ENCODE measurements at regions not wholly inside any gene's neighbourhood (a gene's known extent, or its start where the extent isn't known, plus 50 kb on each side); places are given as distances from the start of the nearest gene placed in this dataset.

GRCh38 chr1:47672622-47673021 lies 234.8 kb downstream of the FOXD2 start:
- no peak for DNase-seq

DNA sequence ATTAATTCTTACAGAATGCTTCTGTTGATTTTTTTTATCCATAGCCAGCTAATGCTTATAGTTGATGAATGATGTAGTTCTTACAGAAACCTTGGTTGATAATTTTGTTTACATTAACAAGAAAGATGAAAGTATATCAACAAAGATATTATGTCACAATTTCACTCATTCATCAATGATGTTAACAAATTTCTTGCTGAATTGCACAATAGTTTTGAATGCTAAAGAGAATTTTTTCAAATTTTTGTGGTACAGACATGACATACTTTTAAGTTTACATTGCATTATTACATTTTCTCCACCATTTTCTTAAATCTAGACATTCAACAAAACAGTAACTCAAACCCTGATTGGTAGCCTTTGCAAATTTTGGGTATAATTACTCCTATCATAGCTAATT lies 236.3 kb downstream of the FOXD2 start:
- no peak for DNase-seq

- no peak for DNase-seq
These were observed 237.3 kb downstream of the FOXD2 start for GRCh38 chr1:47675047-47675675.

- no peak for DNase-seq
These were observed 237.9 kb downstream of the FOXD2 start for GRCh38 chr1:47675721-47676120.

GRCh38 chr1:47676311-47677054 lies 238.6 kb downstream of the FOXD2 start:
- no peak for DNase-seq

GRCh38 chr1:47677241-47677940 lies 239.5 kb downstream of the FOXD2 start:
- DNase-seq, result no peak

- no peak for DNase-seq
These were observed 240.7 kb downstream of the FOXD2 start for GRCh38 chr1:47678464-47678980.

- DNase-seq, result peak; percentile 6
These were observed 241.5 kb downstream of the FOXD2 start for GRCh38 chr1:47679301-47679791.

GRCh38 chr1:47679826-47680225 lies 242.0 kb downstream of the FOXD2 start:
- no peak for DNase-seq

DNA sequence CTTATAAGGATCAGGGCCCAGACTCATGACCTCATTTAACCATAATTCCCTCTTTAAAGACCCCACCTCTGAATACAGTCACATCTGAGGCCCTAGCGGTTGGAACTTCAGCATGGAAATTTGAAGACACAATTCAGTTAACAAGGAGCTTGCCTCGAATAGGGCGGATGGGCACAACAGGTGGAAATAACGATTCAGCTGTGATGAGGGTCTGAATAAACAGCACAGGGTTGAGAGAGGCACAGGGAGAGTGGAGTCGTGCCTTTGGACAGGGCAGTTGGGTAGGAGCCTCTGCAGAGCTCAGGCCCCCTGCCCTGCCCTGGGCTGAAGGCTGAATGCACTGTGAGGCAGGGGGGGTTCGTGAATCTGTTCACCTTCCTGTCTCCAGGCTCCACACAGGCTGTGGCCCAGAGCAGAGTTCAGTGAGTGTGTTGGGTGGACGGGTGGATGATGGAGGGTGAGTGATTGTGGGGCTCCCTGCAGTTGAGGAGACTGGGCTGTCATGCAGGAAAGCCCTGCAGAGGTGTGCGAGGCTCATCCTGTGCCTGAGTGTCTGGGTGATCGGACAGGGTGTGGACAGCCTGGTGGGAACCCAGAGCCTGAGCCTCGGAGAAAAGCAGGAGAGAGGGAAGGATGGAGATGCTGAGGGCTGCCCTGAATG lies 243.1 kb downstream of the FOXD2 start:
- DNase-seq, result no peak

- DNase-seq, result no peak
These were observed 243.9 kb downstream of the FOXD2 start for GRCh38 chr1:47681735-47682134.

GRCh38 chr1:47682198-47682597 lies 244.4 kb downstream of the FOXD2 start:
- DNase-seq, result no peak

GRCh38 chr1:47682786-47683350 lies 245.0 kb downstream of the FOXD2 start:
- DNase-seq, result no peak

DNA sequence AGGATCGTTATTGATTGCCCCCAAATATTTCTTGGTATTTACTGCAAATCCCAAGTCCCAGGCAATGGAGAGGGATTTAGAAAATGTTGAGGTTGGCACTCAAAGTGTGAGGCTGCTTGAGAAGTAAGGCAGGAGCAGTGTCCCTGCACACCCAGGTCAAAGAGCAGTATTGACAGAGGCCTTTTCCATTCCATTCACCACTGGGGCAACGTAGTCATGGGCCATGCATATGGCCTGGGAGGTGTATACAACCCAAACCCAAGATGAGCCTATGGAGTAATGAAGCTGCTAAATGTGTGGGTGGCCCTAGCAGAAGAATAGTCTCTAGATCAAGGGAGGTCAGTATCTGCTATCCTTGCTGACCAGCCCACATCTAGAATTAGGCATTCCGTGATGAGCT lies 245.6 kb downstream of the FOXD2 start:
- no peak for DNase-seq

GRCh38 chr1:47684518-47684917 lies 246.7 kb downstream of the FOXD2 start:
- no peak for DNase-seq

DNA sequence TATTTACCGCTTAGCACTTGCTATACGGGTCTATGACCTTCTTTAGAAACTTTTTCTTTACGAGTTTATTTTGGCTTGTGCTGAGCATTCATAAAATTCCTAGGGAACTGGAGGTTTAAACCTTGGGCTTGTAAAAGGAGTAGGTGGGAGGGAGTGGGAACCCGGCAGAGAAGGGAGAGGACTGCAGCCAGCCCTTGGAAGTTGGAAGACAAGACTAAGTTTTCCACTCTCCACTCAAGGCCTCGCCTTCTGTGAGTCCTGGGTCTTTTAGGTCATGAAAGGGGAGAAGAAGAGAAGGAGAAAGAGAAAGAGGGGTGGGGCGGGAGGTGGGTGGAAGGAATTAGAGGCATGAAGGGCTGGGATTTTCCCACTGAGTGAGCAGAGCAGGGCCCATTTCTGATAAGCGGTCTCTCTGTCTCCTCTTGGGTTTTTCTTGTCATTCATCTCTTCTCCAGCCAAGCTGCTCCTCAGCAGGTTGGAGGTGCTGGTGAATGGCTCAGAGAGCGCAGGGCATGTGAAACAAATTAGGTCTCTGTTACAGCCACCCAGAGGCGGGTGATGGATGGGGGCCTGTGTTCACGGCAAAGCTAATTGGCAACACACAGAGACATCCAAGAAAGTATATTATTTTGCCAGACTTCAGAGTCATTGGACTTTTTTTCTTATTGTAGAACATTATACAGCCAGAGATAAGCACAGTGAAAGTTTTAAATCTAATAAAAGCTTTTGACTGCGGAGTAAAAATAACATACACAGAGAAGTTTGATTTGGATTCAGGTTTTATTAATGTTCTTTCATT lies 247.3 kb downstream of the FOXD2 start:
- DNase-seq, result no peak

- no peak for DNase-seq
These were observed 247.9 kb downstream of the FOXD2 start for GRCh38 chr1:47685763-47686066.

- DNase-seq, result no peak
These were observed 249.1 kb downstream of the FOXD2 start for GRCh38 chr1:47686731-47687630.

- DNase-seq, result no peak
These were observed 250.0 kb downstream of the FOXD2 start for GRCh38 chr1:47687631-47688460.
